ENCODE measurements at regions not wholly inside any gene's neighbourhood (a gene's known extent, or its start where the extent isn't known, plus 50 kb on each side); places are given as distances from the start of the nearest gene placed in this dataset.
A peak's percentile ranks its signal among the peaks of the same experiment; 100 is the strongest.

DNA sequence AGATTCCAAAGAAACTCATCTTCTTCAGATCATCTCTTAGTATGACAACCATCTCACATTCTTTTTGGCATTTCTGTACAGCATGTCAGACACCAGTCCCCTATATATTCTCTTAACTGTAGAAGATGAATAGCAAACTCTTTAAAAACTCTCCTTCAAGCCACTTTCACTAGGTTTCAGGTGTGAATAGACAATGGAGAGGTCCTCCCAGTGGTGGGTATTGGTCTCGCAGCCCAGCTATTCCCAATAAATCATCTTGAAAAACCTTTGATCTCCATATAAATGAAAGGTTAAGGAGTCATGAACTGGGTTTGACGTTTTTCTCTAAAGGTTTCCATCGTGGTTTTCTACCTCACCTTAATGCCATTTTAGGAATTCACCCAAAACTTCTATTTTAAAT is 180.0 kb downstream of the GJA1 start:
- TF ChIP-seq CTCF (conservative IDR thresholded peaks at IDR 0.05; ENCODE audit: low read depth, low read length) (peak; percentile 44), EZH2phosphoT487 (IDR thresholded peaks at IDR 0.05; ENCODE audit: borderline replicate concordance, low read length) (no peak), EZH2 (IDR thresholded peaks at IDR 0.05; ENCODE audit: low read length, unreplicated experiment) (no peak)

Data from PC-3 (cell line).